ENCODE measurements at regions not wholly inside any gene's neighbourhood (a gene's known extent, or its start where the extent isn't known, plus 50 kb on each side); places are given as distances from the start of the nearest gene placed in this dataset.
"Not testable (repeated sequence)": the region's sequence is repeated elsewhere in the genome, so short reads cannot be mapped to it uniquely, and the experiment has no call there.

- DNase-seq (ENCODE audit: low spot score) = no peak
Measured at GRCh38 chr1:214980921-214981320, 101.6 kb upstream of the KCNK2 start.

DNA sequence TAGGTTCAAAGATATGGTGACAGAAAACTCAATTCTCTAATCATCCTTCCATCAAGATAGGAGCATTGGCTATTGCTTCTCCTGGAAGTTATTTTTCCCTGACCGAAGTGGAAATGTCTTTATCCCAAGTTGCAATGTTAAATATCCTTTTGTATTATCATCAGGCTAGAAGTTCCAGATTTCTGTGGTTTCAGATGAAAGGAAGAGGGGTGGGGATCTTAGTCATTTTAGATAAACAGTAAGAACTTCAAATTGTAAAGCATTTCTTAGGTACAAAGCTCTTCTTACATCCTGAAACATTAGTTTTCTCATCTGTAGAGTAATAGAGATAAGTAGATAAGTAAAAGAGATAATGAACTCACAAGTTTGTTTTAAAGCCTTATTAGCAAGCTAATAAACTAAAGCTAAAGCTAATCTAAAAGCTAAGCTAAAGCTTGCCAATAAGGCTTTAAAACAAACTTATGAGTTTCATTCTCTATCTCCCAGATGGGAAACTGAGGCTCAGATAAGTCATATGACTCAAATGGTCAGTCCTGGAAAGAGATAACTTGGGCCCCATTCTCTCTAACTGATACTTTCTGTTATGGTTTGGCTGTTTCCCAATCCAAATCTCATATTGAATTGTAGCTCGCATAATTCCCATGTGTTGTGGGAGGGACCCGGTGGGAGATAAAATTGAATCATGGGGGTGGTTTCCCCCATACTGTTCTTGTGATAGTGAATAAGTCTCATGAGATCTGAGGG is 99.2 kb upstream of the KCNK2 start:
- DNase-seq (ENCODE audit: low spot score) = no peak

- DNase-seq (ENCODE audit: low spot score) = no peak
Measured at GRCh38 chr1:214989341-214989740, 93.2 kb upstream of the KCNK2 start.

DNA sequence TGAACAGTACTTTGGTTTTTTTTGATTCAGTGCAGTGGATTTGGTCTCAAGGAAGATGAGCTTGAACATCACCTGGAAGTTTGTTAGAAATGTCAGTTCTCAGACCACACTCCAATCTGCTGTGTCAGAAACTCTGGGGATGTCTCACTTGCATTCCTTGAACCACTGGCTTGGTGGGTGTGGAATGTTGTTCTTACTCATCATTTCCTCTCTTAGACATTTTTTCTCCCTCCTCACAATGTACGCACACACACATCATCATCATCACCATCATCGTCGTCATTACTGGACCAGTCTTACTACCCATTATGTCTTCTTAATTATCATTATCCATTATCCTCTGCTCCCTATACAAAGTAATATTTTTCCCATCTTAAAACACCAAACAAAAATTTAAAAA is 91.9 kb upstream of the KCNK2 start:
- peak; percentile 70 for DNase-seq (ENCODE audit: low spot score)

DNA sequence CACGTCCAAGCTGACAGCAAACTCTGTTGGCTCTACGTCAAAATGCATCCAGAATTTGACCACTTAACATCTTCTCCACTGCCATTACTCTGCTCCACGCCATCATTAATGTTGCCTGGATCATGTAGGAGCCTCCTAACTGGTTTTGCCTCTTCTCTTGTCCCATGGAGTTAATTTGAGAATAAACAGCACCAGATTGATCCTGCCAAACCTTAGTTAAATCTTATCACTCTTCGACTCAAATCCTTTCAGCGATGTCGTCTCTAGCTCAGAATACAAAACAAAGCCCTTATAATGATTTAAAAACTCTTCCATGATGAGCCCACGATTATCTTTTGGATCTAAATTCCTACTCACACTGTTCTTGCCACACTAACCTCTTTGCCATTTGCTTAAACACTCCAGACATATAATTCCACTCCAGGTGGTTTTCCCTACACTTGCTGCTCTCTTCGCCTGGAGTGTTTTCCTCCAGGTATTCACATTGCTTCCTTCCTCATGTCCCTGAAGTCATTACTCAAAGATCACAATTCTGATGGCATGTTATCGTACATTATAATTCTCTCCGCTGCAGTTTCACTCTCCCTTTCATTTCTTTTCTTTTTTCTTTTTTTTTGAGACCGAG is 90.7 kb upstream of the KCNK2 start:
- no peak for DNase-seq (ENCODE audit: low spot score)

- DNase-seq (ENCODE audit: low spot score) = no peak
Measured at GRCh38 chr1:214993419-214993818, 89.1 kb upstream of the KCNK2 start.

DNA sequence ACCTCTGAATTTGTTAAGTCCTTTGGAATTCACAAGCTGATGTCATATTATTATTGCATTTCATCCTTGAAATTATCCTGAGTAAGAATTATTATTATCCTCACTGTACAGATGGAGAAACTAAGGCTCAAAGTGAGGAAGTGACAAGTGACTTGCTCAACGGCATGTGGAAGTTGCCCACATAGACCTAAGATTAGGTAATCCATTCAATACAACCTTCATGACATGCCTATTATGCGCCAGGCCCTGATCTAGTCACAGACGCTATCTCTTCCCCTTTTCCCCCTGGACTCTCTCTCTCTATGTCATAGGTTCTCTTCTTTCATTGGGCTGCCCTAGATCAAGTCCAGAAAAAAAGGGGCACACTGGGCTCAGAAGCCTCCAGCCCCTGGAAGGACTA is 84.9 kb upstream of the KCNK2 start:
- DNase-seq (ENCODE audit: low spot score) = no peak

DNA sequence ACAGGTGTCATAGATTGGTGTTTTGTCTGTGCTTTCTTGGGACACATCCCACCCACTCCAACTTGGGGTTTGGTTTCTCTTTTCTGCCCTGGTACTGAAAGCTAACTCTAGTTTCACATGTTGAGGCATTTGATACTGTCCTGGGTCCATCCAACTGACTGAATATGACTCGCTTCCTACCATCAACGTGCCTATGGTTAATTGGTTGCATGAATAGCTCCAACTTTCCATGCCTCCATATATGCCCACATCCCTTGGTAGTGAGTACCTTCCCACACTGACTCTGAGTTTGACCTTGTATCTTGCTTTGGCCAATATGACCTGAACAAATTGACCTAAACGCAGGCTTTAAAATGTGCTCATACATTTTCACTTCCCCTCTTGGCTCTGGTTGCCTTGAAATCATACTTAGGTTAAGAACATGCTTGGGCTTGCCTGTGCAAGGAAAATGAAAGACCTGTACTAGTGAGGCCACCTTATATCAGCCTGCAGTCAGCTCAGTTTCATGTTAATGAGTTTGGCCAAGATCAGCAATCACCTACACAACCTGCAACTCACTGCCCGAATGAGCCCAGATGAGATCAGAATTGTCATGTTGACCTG is 81.0 kb upstream of the KCNK2 start:
- DNase-seq (ENCODE audit: low spot score) = no peak

DNA sequence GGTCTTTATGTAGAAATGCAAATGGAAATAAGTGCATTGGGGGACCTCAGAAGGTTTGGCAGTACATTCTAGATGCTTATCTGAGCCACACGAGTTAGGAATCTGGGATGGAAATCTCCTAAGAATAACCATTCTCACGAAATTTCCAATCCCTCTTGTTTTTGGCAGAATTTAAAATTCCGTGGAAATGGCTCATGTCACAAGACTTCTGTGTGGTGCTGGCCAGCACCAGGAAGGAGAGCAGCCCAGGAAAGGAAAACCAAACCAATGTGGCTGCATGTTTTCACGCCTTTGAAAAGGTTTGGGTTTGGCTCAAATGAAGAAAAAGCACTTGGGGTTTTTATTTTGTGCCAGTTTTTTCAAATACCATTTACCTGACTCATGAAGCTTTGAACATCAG is 80.1 kb upstream of the KCNK2 start:
- peak; percentile 74 for DNase-seq (ENCODE audit: low spot score)

DNA sequence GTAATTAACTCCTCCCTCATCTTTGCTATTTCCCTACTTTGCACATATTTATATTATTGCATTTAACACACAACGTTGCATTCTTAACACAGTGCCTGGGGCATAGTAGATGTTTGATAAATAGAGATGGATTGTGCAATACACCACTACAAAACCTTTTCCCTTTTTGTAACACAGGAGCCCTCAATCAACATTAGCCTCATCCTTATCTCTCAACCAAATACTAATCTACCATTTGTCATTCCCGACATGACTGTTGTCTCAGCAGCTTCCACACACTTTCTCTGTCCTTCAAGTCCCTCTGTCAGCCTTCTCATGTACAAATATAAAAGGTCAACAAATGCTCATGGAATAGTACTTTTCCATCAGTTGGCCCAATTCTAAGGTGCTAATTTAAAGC is 78.9 kb upstream of the KCNK2 start:
- no peak for DNase-seq (ENCODE audit: low spot score)

DNA sequence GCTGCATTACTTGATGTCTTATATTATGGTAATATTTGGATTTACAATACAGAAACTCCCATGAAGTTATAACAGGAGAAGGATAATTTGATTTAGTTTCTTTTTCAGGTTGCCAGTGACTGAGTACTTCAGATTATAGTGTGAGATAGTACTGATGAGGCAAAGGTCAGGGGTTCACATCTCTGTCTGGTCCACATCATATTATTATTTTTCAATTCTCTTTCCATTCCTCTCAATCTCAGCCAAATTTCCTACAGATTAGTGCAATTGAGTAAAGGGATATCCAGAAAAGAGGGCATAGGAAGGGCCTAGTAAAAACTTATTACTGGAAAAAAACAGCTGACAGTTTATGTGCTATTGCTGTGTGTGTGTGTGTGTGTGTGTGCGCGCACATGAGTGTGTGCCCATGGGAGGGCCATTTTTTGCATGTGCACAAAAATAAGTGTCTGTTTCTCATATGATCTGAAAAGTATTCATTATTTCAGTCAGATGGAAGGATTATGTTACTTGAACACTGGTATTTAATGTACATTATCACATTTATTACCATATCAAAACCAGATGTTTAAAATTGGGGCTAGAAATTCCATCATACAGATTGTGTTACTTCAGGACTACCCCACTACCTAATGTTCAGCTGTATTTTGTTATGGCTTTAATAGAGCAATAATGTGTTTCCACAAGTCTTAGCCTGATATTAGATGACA is 78.3 kb upstream of the KCNK2 start:
- DNase-seq (ENCODE audit: low spot score) = no peak

- DNase-seq (ENCODE audit: low spot score) = no peak
Measured at GRCh38 chr1:215005078-215005477, 77.5 kb upstream of the KCNK2 start.

DNA sequence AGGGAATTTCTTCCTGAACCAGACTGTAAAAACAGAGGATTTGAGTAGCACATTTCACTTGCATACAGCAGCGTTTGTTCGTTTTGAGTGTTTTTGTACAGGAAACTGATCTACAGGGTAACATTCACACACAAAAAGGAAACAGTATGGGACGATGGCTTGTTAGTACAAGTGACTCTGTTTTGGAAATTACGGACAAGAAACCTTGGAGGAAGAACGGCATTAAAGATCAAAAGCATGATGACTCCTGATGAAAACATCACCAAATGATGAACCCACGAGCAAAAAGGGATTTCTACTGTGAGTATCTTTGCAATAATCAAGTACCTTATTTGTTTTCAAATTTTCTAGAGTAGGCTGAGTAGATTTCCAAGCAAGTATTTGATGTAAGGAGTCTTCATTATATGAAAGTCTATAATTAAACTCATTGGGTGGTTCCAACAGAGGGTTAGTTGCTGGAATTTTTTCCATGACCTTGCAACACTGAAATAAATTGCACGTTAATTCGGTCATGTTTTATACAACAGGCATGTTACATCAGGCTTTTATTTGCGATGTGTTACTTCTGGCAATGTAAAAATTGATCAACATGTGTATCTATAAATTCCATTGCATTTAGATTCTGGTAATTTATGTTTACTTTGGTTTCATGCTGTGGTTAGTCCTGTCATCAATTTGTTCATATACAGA is 76.7 kb upstream of the KCNK2 start:
- no peak for DNase-seq (ENCODE audit: low spot score)

- DNase-seq (ENCODE audit: low spot score) = no peak
Measured at GRCh38 chr1:215007880-215008279, 74.7 kb upstream of the KCNK2 start.

DNA sequence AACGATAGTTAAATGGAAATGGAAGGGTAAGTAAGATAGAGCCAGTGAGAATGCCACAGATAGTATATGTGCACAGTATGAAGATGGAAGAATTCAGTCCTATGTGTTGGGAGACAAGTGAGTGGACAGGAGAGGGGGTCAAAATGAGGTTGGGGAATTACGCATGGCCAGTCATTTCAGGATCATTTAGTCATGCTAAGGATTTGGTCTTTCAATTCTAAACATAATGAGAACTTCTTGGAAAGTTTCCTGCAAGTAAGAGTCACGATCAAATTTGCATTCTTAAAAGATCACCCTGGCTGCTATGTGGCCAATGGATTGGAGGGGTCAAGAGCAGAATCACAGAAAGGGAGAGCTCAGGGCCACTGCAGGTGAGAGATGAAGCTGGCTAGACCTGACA is 64.0 kb upstream of the KCNK2 start:
- DNase-seq (ENCODE audit: low spot score) = peak; percentile 55

DNA sequence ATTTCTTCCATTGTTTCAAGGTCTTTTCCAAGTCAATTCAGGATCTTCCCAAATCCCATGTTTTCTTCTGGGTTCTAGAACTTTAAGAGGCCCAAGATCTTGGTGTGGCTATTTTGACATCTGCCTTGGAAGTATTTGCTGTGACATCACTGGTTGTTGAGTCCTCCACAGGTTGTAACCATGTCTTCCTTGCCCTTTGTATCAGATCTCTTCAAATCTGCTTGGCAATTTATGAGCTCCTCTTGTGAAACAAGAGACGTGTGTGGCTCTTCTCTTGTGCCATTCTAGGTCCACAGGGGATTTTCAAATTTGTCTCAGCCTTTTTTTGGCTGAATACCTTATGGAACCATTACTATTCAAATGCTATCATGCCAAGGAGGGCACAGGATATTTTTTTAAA is 60.3 kb upstream of the KCNK2 start:
- no peak for DNase-seq (ENCODE audit: low spot score)

DNA sequence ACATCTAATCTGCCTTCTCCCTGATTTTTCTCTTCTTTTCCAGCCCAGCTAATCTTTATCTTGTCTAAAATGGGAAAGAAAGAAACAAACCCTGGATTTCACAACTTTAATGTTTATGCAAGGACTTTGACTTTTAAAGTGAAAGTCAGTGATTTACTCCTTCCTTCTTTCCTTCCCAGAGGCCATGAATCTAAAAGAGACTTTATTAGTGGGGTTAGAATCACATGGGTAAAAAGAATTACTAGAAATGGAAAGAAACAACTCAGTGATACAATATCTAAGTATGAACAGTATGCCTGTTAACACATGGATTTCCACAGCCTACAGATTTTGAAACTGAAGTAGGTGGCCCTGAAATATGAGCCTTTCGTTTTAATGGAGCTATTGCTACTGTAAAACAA is 59.8 kb upstream of the KCNK2 start:
- DNase-seq (ENCODE audit: low spot score) = peak; percentile 15

DNA sequence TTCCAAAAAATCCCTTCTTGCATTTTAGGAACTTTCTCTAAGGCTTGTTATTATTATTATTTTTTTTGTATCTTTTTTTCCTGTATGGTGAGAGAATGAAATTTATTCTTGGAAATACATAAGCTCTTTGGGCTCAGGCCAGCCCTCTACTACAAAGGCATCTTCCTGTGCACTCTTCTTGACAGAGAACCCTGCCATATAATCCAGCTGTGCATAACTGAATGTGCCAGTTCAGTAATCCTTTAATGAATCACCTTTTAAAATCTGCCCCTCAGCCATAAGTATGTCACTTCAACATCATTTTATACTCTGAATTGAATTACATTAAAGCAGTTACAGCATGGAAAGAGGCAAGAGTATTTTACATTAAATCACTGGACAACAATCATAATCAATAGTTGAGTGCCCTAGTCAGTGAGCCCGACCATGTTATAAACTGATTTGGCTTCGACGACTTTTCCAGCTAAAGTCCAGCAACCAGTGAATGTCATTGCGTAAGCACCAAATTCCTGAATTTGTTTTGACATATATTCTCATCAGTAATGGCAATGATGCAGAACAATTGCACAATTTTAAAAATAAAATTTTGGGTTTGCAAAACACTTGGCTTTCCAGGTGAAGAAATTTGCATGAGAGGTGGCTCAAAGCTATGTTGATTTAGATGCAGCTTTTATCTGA is 59.2 kb upstream of the KCNK2 start:
- no peak for DNase-seq (ENCODE audit: low spot score)

- no peak for DNase-seq (ENCODE audit: low spot score)
Measured at GRCh38 chr1:215028954-215029353, 53.6 kb upstream of the KCNK2 start.

DNA sequence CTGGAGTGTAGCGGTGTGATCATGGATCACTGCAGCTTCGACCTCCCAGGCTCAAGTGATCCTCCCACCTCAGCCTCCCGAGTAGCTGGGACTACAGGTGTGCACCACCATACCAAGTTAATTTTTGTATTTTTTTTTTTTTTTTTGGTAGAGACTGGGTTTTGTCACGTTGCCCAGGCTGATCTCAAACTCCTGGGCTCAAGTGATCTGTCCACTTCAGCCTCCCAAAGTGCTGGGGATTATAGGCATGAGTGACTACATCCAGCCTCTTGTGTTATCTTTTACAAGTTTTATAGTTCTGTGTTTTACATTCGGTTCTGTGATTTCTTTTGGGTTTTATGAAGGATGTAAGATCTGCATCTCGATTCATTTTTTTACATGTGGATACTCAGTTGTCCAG is 52.0 kb upstream of the KCNK2 start:
- not testable (repeated sequence) for DNase-seq (ENCODE audit: low spot score)

- DNase-seq (ENCODE audit: low spot score) = no peak
Measured at GRCh38 chr1:215031392-215031791, 51.1 kb upstream of the KCNK2 start.
